ENCODE measurements at regions not wholly inside any gene's neighbourhood (a gene's known extent, or its start where the extent isn't known, plus 50 kb on each side); places are given as distances from the start of the nearest gene placed in this dataset.
"Not testable (repeated sequence)": the region's sequence is repeated elsewhere in the genome, so short reads cannot be mapped to it uniquely, and the experiment has no call there.

- Mint-ChIP-seq H3K4me3 (no peak overlapping the region), H3K27ac (no peak overlapping the region), H3K36me3 (ENCODE audit: low read depth) (peaks cover 8% of the 10 kb centered on the region), H3K4me1 (peaks cover 10% of the 10 kb centered on the region), H3K9me3 (peaks cover 40% of the 10 kb centered on the region), H3K27me3 (ENCODE audit: insufficient read depth) (peaks cover 56% of the 10 kb centered on the region)
- DNase-seq: no peak
- Histone ChIP-seq H3K4me1 (ENCODE audit: control insufficient read depth, insufficient read depth, low read length) (no peaks in the 10 kb centered on the region), H3K27ac (ENCODE audit: low read depth, low read length) (no peak overlapping the region), H3K36me3 (ENCODE audit: control insufficient read depth, insufficient read depth, low read length) (no peaks in the 10 kb centered on the region), H3K4me3 (ENCODE audit: low read length) (no peak overlapping the region), H3K9me3 (ENCODE audit: control insufficient read depth, low read length) (peaks cover 40% of the 10 kb centered on the region), H3K27me3 (ENCODE audit: control insufficient read depth, insufficient read depth, low read length, poor library complexity, severe bottlenecking) (peaks cover 26% of the 10 kb centered on the region), H3K9ac (ENCODE audit: extremely low read depth, low read length, poor library complexity, severe bottlenecking) (no peak overlapping the region)
- TF ChIP-seq CTCF (conservative IDR thresholded peaks at IDR 0.05): no peak
- WGBS, 2 experiments (ENCODE audit: insufficient coverage in 1 of 2, insufficient read length in 1 of 2): 52 to 88% methylated on average over 3 to 5 of the region's 5 CpGs
Measured at GRCh38 chr18:39230086-39230803, 1664.6 kb upstream of the CELF4 start.

GRCh38 chr18:39227769-39228168 is 1662.2 kb upstream of the CELF4 start:
- not testable (repeated sequence) for H3K36me3 ChIP-seq (ENCODE audit: control insufficient read depth, insufficient read depth, low read length); H3K36me3 Mint-ChIP-seq (ENCODE audit: low read depth); H3K27ac ChIP-seq (ENCODE audit: low read depth, low read length); H3K4me3 ChIP-seq (ENCODE audit: low read length); H3K4me3 Mint-ChIP-seq; DNase-seq; H3K9ac ChIP-seq (ENCODE audit: extremely low read depth, low read length, poor library complexity, severe bottlenecking); H3K27ac Mint-ChIP-seq; H3K4me1 ChIP-seq (ENCODE audit: control insufficient read depth, insufficient read depth, low read length)
- peaks cover 20% of the 10 kb centered on the region for H3K27me3 ChIP-seq (ENCODE audit: control insufficient read depth, insufficient read depth, low read length, poor library complexity, severe bottlenecking)
- WGBS, 2 experiments (ENCODE audit: insufficient coverage in 1 of 2, insufficient read length in 1 of 2): 88 to 94% methylated on average over 2 of the region's 2 CpGs
- H3K9me3 ChIP-seq (ENCODE audit: control insufficient read depth, low read length): peaks cover 24% of the 10 kb centered on the region
- peaks cover 48% of the 10 kb centered on the region for H3K27me3 Mint-ChIP-seq (ENCODE audit: insufficient read depth)
- H3K4me1 Mint-ChIP-seq: peaks cover 16% of the 10 kb centered on the region
- H3K9me3 Mint-ChIP-seq: peaks cover 21% of the 10 kb centered on the region

GRCh38 chr18:39225373-39225772 is 1659.8 kb upstream of the CELF4 start:
- Histone ChIP-seq H3K27ac (ENCODE audit: low read depth, low read length) (no peak overlapping the region), H3K36me3 (ENCODE audit: control insufficient read depth, insufficient read depth, low read length) (no peaks in the 10 kb centered on the region), H3K9ac (ENCODE audit: extremely low read depth, low read length, poor library complexity, severe bottlenecking) (no peak overlapping the region), H3K4me1 (ENCODE audit: control insufficient read depth, insufficient read depth, low read length) (no peaks in the 10 kb centered on the region), H3K4me3 (ENCODE audit: low read length) (no peak overlapping the region), H3K27me3 (ENCODE audit: control insufficient read depth, insufficient read depth, low read length, poor library complexity, severe bottlenecking) (peaks cover 7% of the 10 kb centered on the region), H3K9me3 (ENCODE audit: control insufficient read depth, low read length) (peaks cover 24% of the 10 kb centered on the region)
- no peak overlapping the region for H3K27ac Mint-ChIP-seq
- WGBS, 2 experiments (ENCODE audit: insufficient coverage in 1 of 2, insufficient read length in 1 of 2): 88% methylated on average over 1 of the region's 1 CpG; no CpG with 5 or more reads in 1 of the 2 experiments
- peaks cover 15% of the 10 kb centered on the region for H3K4me1 Mint-ChIP-seq
- H3K4me3 Mint-ChIP-seq: no peak overlapping the region
- H3K36me3 Mint-ChIP-seq (ENCODE audit: low read depth): peaks cover 6% of the 10 kb centered on the region
- H3K27me3 Mint-ChIP-seq (ENCODE audit: insufficient read depth): peaks cover 29% of the 10 kb centered on the region
- peaks cover 19% of the 10 kb centered on the region for H3K9me3 Mint-ChIP-seq
- DNase-seq: no peak
- no peak for TF ChIP-seq CTCF (conservative IDR thresholded peaks at IDR 0.05)

All from endodermal cell (in vitro differentiated cells).